HCT116 (cell line): ENCODE measurements at regions not wholly inside any gene's neighbourhood (a gene's known extent, or its start where the extent isn't known, plus 50 kb on each side); places are given as distances from the start of the nearest gene placed in this dataset.

ENCODE experiments used
- ATAC-seq: fragments of 200-7000 bp; cut with Tn5 transposase; 2 replicates; pipeline ENCODE4 v1.9.1; 2020; ENCODE audit warnings: mild to moderate bottlenecking, moderate library complexity
- BruUV-seq: library from RNA; stranded (reverse); fragments of 400-500 nt; replicated peaks from 2 replicates; lab custom pipeline; 2021; lab: Mats Ljungman, UMichigan
- CTCF ChIA-PET: fragments of 300-600 bp; sonication (Branson Sonifier 250); formaldehyde crosslinking; loops from one replicate; lab custom pipeline; 2021; ENCODE audit warnings: antibody characterized with exemption; lab: Charles Lee
- POLR2A ChIA-PET: fragments of 300-600, 350-600 bp; sonication (Branson Sonifier 250); formaldehyde crosslinking; loops from one replicate; lab custom pipeline; 2021; ENCODE audit warnings: antibody characterized with exemption; lab: Charles Lee
- RAD21 ChIA-PET, 2 experiments: fragments of 300-600 bp; sonication (Branson Sonifier 250); formaldehyde crosslinking; loops; one replicate each; lab custom pipeline; 2023; ENCODE audit warnings: low total read pairs in 2 of 2; ENCODE audit not compliant: uncharacterized antibody in 2 of 2, unreplicated experiment in 2 of 2, low non-redundant PET in 1 of 2; lab: Charles Lee
- DNase-seq: peaks from one replicate; pipeline ENCODE4 v3.0.0-alpha.2; 2010; ENCODE audit warnings: low read depth, low spot score
- H2AFZ ChIP-seq: fragments of 200-600 bp; shearing (Covaris generic), sonication (generic); 2 replicates; pipeline ENCODE4 v1.6.1; 2017; ENCODE audit warnings: low read depth, mixed run types, mixed read lengths, antibody characterized with exemption, low read length; ENCODE audit not compliant: poor library complexity, severe bottlenecking
- H3K27ac ChIP-seq: 2 replicates; pipeline ENCODE4 v1.5.1; 2012; ENCODE audit warnings: low read depth, low read length
- H3K27me3 ChIP-seq: fragments of 200-600 bp; sonication (generic); 2 replicates; pipeline ENCODE4 v1.6.1; 2016; ENCODE audit warnings: mixed run types, low read length, mixed read lengths; ENCODE audit not compliant: insufficient read depth
- H3K36me3 ChIP-seq, 2 experiments: fragments of 200-500 bp in 1 of 2; fragments of 200-600 bp in 1 of 2; sonication (Bioruptor generic) in 1 of 2; sonication (generic) in 1 of 2; 2 replicates each; pipeline versions ENCODE4 v1.5.1 to v1.6.1; 2014 to 2016; ENCODE audit warnings: low read length in 2 of 2, inconsistent platforms in 1 of 2, mixed read lengths in 1 of 2, mixed run types in 1 of 2; ENCODE audit not compliant: insufficient read depth in 2 of 2, control insufficient read depth in 1 of 2
- H3K4me1 ChIP-seq, 2 experiments: fragments of 200-600 bp in 1 of 2; sonication (generic) in 1 of 2; 2 replicates each; pipeline versions ENCODE4 v1.5.1 to v1.6.1; 2012 to 2017; ENCODE audit warnings: low read length in 2 of 2, inconsistent platforms in 1 of 2, mild to moderate bottlenecking in 1 of 2, mixed read lengths in 1 of 2, mixed run types in 1 of 2, moderate library complexity in 1 of 2; ENCODE audit not compliant: insufficient read depth in 2 of 2, control insufficient read depth in 1 of 2
- H3K4me2 ChIP-seq: fragments of 200-600 bp; sonication (generic); 2 replicates; pipeline ENCODE4 v1.6.1; 2017; ENCODE audit warnings: mixed run types, low read length, mixed read lengths
- H3K4me3 ChIP-seq, 2 experiments: fragments of 200-600 bp in 1 of 2; sonication (generic) in 1 of 2; replicated peaks in 1 of 2; 2 replicates each; pipeline ENCODE4 v1.5.1; 2011 to 2016; ENCODE audit warnings: low read length in 2 of 2, control low read depth in 1 of 2, low read depth in 1 of 2, mild to moderate bottlenecking in 1 of 2, mixed read lengths in 1 of 2, mixed run types in 1 of 2
- H3K79me2 ChIP-seq: fragments of 200-600 bp; sonication (generic); 2 replicates; pipeline ENCODE4 v1.6.1; 2017; ENCODE audit warnings: mild to moderate bottlenecking, mixed run types, low read length, moderate library complexity, mixed read lengths; ENCODE audit not compliant: insufficient read depth
- H3K9ac ChIP-seq: fragments of 200-600 bp; sonication (generic); 2 replicates; pipeline ENCODE4 v1.6.1; 2016; ENCODE audit warnings: low read length, mixed read lengths
- H3K9me2 ChIP-seq: fragments of 200-600 bp; sonication (generic), shearing (Covaris generic); 2 replicates; pipeline ENCODE4 v1.6.1; 2017; ENCODE audit warnings: mixed run types, mild to moderate bottlenecking, moderate library complexity; ENCODE audit not compliant: insufficient read depth
- H3K9me3 ChIP-seq, 2 experiments: fragments of 200-500 bp in 1 of 2; fragments of 200-600 bp in 1 of 2; sonication (Bioruptor generic) in 1 of 2; sonication (generic) in 1 of 2; 2 replicates each; pipeline ENCODE4 v1.6.1; 2014 to 2017; ENCODE audit warnings: low read length in 2 of 2, mixed read lengths in 2 of 2, inconsistent platforms in 1 of 2, low read depth in 1 of 2, mild to moderate bottlenecking in 1 of 2, mixed run types in 1 of 2, moderate library complexity in 1 of 2; ENCODE audit not compliant: control insufficient read depth in 1 of 2, insufficient read depth in 1 of 2
- H4K20me1 ChIP-seq: fragments of 200-600 bp; sonication (generic), shearing (Covaris generic); 2 replicates; pipeline ENCODE4 v1.6.1; 2017; ENCODE audit warnings: mixed run types, mild to moderate bottlenecking, moderate library complexity; ENCODE audit not compliant: insufficient read depth
- CEBPB ChIP-seq: IDR thresholded peaks from 2 replicates; pipeline ENCODE4 v1.6.1; 2012; ENCODE audit warnings: low read depth
- EGR1 ChIP-seq: IDR thresholded peaks from 2 replicates; pipeline ENCODE4 v1.6.1; 2012; ENCODE audit warnings: low read depth
- EZH2 ChIP-seq: fragments of 200-600 bp; sonication (generic); IDR thresholded peaks from 2 replicates; pipeline ENCODE4 v1.6.1; 2017; ENCODE audit warnings: antibody characterized with exemption, mixed run types
- EZH2phosphoT487 ChIP-seq: fragments of 200-600 bp; IDR thresholded peaks from 2 replicates; pipeline ENCODE4 v1.6.1; 2018; ENCODE audit warnings: antibody characterized with exemption, borderline replicate concordance
- FOSL1 ChIP-seq: IDR thresholded peaks from 2 replicates; pipeline ENCODE4 v1.6.1; 2012; ENCODE audit warnings: low read depth
- JUND ChIP-seq: IDR thresholded peaks from 2 replicates; pipeline ENCODE4 v1.6.1; 2012
- POLR2A ChIP-seq: IDR thresholded peaks from 2 replicates; pipeline ENCODE4 v1.7.0; 2011; ENCODE audit warnings: borderline replicate concordance; ENCODE audit not compliant: insufficient read depth, insufficient read length; ENCODE audit errors: extremely low read depth
- POLR2AphosphoS5 ChIP-seq: IDR thresholded peaks from 2 replicates; pipeline ENCODE4 v1.6.1; 2011; ENCODE audit warnings: mild to moderate bottlenecking, low read depth, low read length, moderate library complexity
- REST ChIP-seq: IDR thresholded peaks from 2 replicates; pipeline ENCODE4 v1.6.1; 2012; ENCODE audit warnings: low read depth
- SIN3A ChIP-seq: IDR thresholded peaks from 2 replicates; pipeline ENCODE4 v1.6.1; 2012; ENCODE audit warnings: low read depth
- TCF7L2 ChIP-seq: IDR thresholded peaks from 2 replicates; pipeline ENCODE4 v1.7.0; 2011; ENCODE audit warnings: borderline replicate concordance, inconsistent platforms; ENCODE audit not compliant: insufficient read depth, insufficient read length; ENCODE audit errors: extremely low read depth
- YY1 ChIP-seq: IDR thresholded peaks from 2 replicates; pipeline ENCODE4 v1.6.1; 2011; ENCODE audit warnings: low read length, low read depth, moderate library complexity, mild to moderate bottlenecking; ENCODE audit not compliant: insufficient replicate concordance; ENCODE audit errors: extremely low read depth
- ZNF274 ChIP-seq: fragments of 200-500 bp; sonication (Bioruptor generic); IDR thresholded peaks from 2 replicates; pipeline ENCODE4 v1.6.1; 2014; ENCODE audit warnings: mild to moderate bottlenecking, low read depth, low read length, inconsistent platforms
- intact Hi-C: fragments of 100-400 bp; cut with micrococcal nuclease; formaldehyde crosslinking; loops from 2 replicates; pipeline ENCODE4 v1.10.0; 2022
- TF ChIP-seq, protein P1 (sequence below), 3 experiments: fragments of 200-600 bp in 1 of 3; sonication (generic) in 1 of 3; IDR thresholded peaks in 2 of 3; conservative IDR thresholded peaks in 1 of 3; 2 replicates each; pipeline ENCODE4 v1.5.1; 2012 to 2017; ENCODE audit warnings: low read depth in 2 of 3, low read length in 2 of 3, antibody characterized with exemption in 1 of 3, borderline replicate concordance in 1 of 3, control low read depth in 1 of 3, mild to moderate bottlenecking in 1 of 3, mixed read lengths in 1 of 3, mixed run types in 1 of 3, moderate library complexity in 1 of 3; ENCODE audit not compliant: insufficient read depth in 1 of 3
- TF ChIP-seq, protein P2 (sequence below): IDR thresholded peaks from 2 replicates; pipeline ENCODE4 v1.6.1; 2012
- TF ChIP-seq, protein P3 (sequence below): IDR thresholded peaks from 2 replicates; pipeline ENCODE4 v1.6.1; 2012

DNA sequence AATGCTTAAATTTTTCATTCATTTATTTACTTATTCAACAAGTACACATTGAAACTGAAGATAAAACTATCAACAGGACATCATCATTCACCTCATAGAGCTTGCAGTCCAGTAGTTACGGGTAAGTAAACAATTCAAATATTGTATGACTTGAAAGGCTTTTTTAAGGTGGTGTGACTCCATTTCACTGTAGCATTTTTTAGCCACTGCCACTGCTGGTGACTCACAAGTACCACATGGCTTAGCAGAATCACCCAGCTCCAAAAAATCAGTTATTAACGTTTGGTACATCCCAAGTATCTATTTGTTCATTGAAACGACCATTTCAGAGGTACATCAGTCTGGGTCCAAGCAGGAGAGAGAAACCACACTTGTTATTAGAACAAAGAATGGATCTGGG lies 427.9 kb upstream of the DDI1 start:
- peaks cover 3 to 17% of the 10 kb centered on the region in 2 experiments; a peak in 3 of 4 replicates for H3K4me1 ChIP-seq
- H3K79me2 ChIP-seq = no peaks in the 10 kb centered on the region
- no peaks in the 10 kb centered on the region for H3K36me3 ChIP-seq
- CTCF ChIA-PET = interaction anchor here (1.0 kb wide), 2 partner anchors 62 to 407 kb away, joined by 3 read pairs; no protein-coding TSS in a partner anchor
- intact Hi-C loops = loop anchor here (5.0 kb wide), 1 partner anchor 501 kb away; the partner anchor contains the start of gene DYNC2H1
- ATAC-seq (0 out of 2 replicates have a peak, but pooled peaks have one; percentile 2), DNase-seq (no peak)
- RAD21 ChIA-PET = no interaction called here
- H3K4me3 ChIP-seq = no peak overlapping the region
- H3K27me3 ChIP-seq = no peaks in the 10 kb centered on the region
- H3K9me3 ChIP-seq = no peaks in the 10 kb centered on the region
- POLR2A ChIA-PET = no interaction called here
- no peak overlapping the region for H3K27ac ChIP-seq
- peak overlapping the region; percentile 55 for H3K4me2 ChIP-seq
- no peaks in the 10 kb centered on the region for H4K20me1 ChIP-seq
- no TSS peak for BruUV-seq
- TF ChIP-seq, protein P1, sequence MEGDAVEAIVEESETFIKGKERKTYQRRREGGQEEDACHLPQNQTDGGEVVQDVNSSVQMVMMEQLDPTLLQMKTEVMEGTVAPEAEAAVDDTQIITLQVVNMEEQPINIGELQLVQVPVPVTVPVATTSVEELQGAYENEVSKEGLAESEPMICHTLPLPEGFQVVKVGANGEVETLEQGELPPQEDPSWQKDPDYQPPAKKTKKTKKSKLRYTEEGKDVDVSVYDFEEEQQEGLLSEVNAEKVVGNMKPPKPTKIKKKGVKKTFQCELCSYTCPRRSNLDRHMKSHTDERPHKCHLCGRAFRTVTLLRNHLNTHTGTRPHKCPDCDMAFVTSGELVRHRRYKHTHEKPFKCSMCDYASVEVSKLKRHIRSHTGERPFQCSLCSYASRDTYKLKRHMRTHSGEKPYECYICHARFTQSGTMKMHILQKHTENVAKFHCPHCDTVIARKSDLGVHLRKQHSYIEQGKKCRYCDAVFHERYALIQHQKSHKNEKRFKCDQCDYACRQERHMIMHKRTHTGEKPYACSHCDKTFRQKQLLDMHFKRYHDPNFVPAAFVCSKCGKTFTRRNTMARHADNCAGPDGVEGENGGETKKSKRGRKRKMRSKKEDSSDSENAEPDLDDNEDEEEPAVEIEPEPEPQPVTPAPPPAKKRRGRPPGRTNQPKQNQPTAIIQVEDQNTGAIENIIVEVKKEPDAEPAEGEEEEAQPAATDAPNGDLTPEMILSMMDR (IDR thresholded peaks at IDR 0.05 in 2 of 3, conservative IDR thresholded peaks at IDR 0.05 in 1 of 3; ENCODE audit: borderline replicate concordance in 1 of 3, insufficient read depth in 1 of 3, low read depth in 2 of 3, low read length in 2 of 3) = no peak
- TF ChIP-seq POLR2A (no peak), REST (no peak), TCF7L2 (no peak), EZH2phosphoT487 (no peak), POLR2AphosphoS5 (no peak), SIN3A (no peak), ZNF274 (no peak), EZH2 (no peak), JUND (no peak), FOSL1 (no peak), YY1 (no peak), CEBPB (no peak), EGR1 (no peak)
- TF ChIP-seq, protein P2, sequence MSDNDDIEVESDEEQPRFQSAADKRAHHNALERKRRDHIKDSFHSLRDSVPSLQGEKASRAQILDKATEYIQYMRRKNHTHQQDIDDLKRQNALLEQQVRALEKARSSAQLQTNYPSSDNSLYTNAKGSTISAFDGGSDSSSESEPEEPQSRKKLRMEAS = no peak
- TF ChIP-seq, protein P3, sequence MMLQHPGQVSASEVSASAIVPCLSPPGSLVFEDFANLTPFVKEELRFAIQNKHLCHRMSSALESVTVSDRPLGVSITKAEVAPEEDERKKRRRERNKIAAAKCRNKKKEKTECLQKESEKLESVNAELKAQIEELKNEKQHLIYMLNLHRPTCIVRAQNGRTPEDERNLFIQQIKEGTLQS = no peak
- no peak overlapping the region for H3K9ac ChIP-seq
- H3K9me2 ChIP-seq = no peaks in the 10 kb centered on the region
- H2AFZ ChIP-seq = peak overlapping the region; percentile 87
